GM18502 (cell line): ENCODE measurements at regions not wholly inside any gene's neighbourhood (a gene's known extent, or its start where the extent isn't known, plus 50 kb on each side); places are given as distances from the start of the nearest gene placed in this dataset.
"Not testable (repeated sequence)": the region's sequence is repeated elsewhere in the genome, so short reads cannot be mapped to it uniquely, and the experiment has no call there.

ENCODE experiments used
- ATAC-seq: cut with Tn5 transposase; IDR thresholded peaks from one replicate; pipeline ENCODE4 v1.9.1; 2021; ENCODE audit warnings: mild to moderate bottlenecking; ENCODE audit not compliant: unreplicated experiment, poor library complexity

- no peak for ATAC-seq
These were observed 65.5 kb downstream of the VCX2 start for GRCh38 chrX:8105531-8105930.

- no peak for ATAC-seq
These were observed 67.4 kb downstream of the VCX2 start for GRCh38 chrX:8103655-8104054.

- no peak for ATAC-seq
These were observed 79.6 kb downstream of the VCX2 start for GRCh38 chrX:8091510-8091909.

GRCh38 chrX:8090906-8091305 is 80.2 kb downstream of the VCX2 start:
- no peak for ATAC-seq

GRCh38 chrX:8090482-8090881 is 80.6 kb downstream of the VCX2 start:
- no peak for ATAC-seq

GRCh38 chrX:8089141-8089540 is 81.9 kb downstream of the VCX2 start:
- ATAC-seq = no peak

- no peak for ATAC-seq
These were observed 87.1 kb downstream of the VCX2 start for GRCh38 chrX:8084006-8084405.

- ATAC-seq = no peak
These were observed 87.8 kb downstream of the VCX2 start for GRCh38 chrX:8083286-8083685.

GRCh38 chrX:8075636-8076035 is 95.4 kb downstream of the VCX2 start:
- no peak for ATAC-seq

GRCh38 chrX:8067754-8068462 is 103.2 kb downstream of the VCX2 start:
- ATAC-seq = no peak

- no peak for ATAC-seq
These were observed 118.2 kb downstream of the VCX2 start for GRCh38 chrX:8052909-8053308.

GRCh38 chrX:8049827-8050226 is 121.2 kb downstream of the VCX2 start:
- ATAC-seq = no peak

GRCh38 chrX:8048466-8048865 is 121.3 kb upstream of the PNPLA4 start:
- peak; percentile 45 for ATAC-seq

GRCh38 chrX:8044947-8045346 is 117.7 kb upstream of the PNPLA4 start:
- ATAC-seq = no peak

- no peak for ATAC-seq
These were observed 116.3 kb upstream of the PNPLA4 start for GRCh38 chrX:8043546-8043945.

- ATAC-seq = no peak
These were observed 115.9 kb upstream of the PNPLA4 start for GRCh38 chrX:8043121-8043520.

- ATAC-seq = peak; percentile 46
These were observed 115.1 kb upstream of the PNPLA4 start for GRCh38 chrX:8042304-8042703.

GRCh38 chrX:8039711-8040110 is 112.5 kb upstream of the PNPLA4 start:
- not testable (repeated sequence) for ATAC-seq

GRCh38 chrX:8037593-8038348 is 110.6 kb upstream of the PNPLA4 start:
- ATAC-seq = no peak

GRCh38 chrX:8036914-8037313 is 109.7 kb upstream of the PNPLA4 start:
- ATAC-seq = no peak

GRCh38 chrX:8034058-8034457 is 106.8 kb upstream of the PNPLA4 start:
- ATAC-seq = no peak

GRCh38 chrX:8033175-8033574 is 106.0 kb upstream of the PNPLA4 start:
- ATAC-seq = no peak
